NCI-H1048 (cell line): ENCODE measurements at regions not wholly inside any gene's neighbourhood (a gene's known extent, or its start where the extent isn't known, plus 50 kb on each side); places are given as distances from the start of the nearest gene placed in this dataset.
"Not testable (repeated sequence)": the region's sequence is repeated elsewhere in the genome, so short reads cannot be mapped to it uniquely, and the experiment has no call there.

Experiments
- DNase-seq: peaks from one replicate; lab custom pipeline; 2025; lab: John Stamatoyannopoulos, UW

- DNase-seq = no peak
These were observed 276.0 kb downstream of the SOX2 start for GRCh38 chr3:181987736-181988135.

DNA sequence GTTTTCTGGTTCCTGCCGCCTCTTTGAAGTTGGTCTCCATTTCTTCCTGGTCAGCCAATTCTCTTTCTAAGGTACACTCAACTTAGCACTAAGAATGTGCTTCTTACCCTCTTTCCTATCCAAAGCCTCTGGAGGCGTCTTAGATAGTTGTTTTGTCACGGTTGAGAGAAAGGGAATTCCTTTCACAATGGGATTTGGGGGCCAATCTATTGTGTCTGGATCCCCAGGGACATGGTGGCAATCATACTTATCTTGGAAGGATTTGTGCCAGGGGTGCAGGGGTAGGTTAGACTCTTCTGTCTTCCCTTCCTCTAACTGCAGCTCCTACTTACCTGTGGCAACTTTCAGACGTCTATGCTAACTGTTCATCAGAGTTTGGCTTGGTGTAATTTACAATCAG, 287.1 kb downstream of the SOX2 start:
- no peak for DNase-seq

GRCh38 chr3:181999314-181999713, 287.6 kb downstream of the SOX2 start:
- no peak for DNase-seq

- no peak for DNase-seq
These were observed 288.7 kb downstream of the SOX2 start for GRCh38 chr3:182000447-182000846.

- no peak for DNase-seq
These were observed 293.5 kb downstream of the SOX2 start for GRCh38 chr3:182005219-182005618.

GRCh38 chr3:182005701-182006100, 294.0 kb downstream of the SOX2 start:
- DNase-seq = no peak

- no peak for DNase-seq
These were observed 294.7 kb downstream of the SOX2 start for GRCh38 chr3:182006431-182006830.

DNA sequence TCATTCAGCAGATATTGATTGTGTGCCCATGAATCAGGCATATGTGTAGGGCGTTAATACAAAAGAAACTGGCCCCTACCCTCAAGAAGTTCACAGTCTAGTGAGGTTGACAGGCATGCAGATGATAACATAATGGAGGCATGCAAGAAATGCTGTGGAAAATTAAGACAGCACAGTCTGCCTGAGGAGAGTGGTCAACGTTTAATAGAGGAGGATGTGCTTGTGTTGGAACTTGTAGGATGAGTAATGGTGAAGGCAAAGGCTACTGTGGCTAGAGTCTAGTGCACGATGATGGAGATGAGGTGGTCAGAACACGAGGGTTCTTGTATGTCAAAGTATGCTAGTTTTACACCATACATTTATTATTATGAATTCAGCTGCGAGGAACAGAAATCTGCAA, 295.7 kb downstream of the SOX2 start:
- no peak for DNase-seq

DNA sequence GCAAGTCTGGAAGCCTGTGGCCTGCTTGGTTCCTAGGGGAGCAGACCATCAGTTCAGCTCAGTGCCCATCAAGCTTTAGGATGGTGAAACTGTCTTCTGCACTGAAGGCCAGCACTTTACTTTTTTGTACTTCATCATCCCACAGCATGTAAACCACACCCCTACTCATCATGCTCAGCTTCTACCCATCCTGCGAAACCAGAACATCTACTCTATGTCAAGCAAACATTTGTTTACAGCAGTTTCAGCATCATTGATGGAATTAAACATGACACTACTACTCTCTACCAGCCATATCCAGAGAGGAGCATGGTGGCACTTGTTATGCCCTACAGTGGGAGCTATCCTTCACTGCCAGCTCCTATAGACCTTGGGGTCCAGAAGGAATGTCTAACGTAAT, 306.6 kb downstream of the SOX2 start:
- DNase-seq = no peak

DNA sequence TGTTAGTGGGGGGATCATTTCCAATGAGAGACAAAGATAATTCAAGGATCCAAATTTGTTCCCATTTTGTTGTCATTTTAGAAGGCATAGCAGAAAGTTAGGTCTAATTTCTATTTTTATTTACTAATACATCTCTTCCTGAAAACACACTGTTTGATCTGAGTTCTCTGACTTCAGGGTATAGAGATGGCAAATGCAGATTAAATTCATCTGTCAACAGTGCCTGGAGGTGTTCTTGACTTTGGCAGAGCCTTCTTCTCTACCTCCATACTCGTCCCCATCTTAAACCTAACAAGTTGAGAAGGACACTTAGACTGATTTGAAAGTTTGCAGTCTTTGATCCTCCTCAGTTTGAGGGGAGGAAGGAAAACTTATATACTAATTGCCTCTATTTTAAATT, 308.2 kb downstream of the SOX2 start:
- no peak for DNase-seq

- no peak for DNase-seq
These were observed 312.1 kb downstream of the SOX2 start for GRCh38 chr3:182023843-182024242.

- no peak for DNase-seq
These were observed 315.6 kb downstream of the SOX2 start for GRCh38 chr3:182027366-182027765.

DNA sequence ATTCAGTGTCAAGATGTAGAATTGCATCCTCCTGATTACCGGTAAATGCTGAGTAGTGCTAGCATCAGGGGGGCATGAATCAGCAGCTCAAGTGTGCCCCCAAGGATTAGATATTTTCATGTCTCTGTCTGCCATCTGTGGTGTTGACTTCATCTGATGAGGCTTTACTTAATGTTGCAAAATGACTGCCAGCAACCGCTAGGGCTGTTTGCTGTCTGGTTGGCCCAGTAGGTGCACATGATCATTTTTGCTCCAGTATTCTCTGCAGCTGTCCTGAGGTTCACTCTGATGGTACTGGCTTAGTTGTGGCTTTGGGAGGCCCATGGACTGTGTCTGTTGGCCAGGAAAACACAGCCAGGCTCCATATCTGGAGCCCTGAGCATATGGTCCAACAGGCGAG, 316.4 kb downstream of the SOX2 start:
- DNase-seq = no peak

GRCh38 chr3:182034231-182034630, 322.5 kb downstream of the SOX2 start:
- DNase-seq = not testable (repeated sequence)

GRCh38 chr3:182035324-182035723, 323.6 kb downstream of the SOX2 start:
- DNase-seq = no peak

DNA sequence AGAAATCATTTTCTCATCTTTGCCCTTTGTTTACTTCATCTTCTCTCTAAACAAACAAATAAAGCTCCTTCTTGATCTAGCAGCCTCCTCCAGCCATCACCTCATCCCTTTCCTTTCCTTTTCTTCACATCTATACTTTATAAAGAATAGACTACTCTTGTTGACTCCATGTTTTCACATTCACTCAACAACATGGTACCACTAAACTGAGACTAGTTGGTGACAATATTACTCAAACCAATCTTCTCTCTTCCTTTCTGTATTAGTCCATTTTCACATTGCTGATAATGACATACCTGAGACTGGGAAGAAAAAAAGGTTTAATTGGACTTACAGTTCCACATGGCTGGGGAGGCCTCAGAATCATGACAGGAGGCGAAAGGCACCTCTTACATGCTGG, 324.7 kb downstream of the SOX2 start:
- DNase-seq = no peak

GRCh38 chr3:182041668-182042291, 330.1 kb downstream of the SOX2 start:
- DNase-seq = no peak

GRCh38 chr3:182045736-182046135, 334.0 kb downstream of the SOX2 start:
- DNase-seq = no peak

- DNase-seq = no peak
These were observed 334.5 kb downstream of the SOX2 start for GRCh38 chr3:182046166-182046764.

GRCh38 chr3:182050932-182051331, 339.2 kb downstream of the SOX2 start:
- no peak for DNase-seq

DNA sequence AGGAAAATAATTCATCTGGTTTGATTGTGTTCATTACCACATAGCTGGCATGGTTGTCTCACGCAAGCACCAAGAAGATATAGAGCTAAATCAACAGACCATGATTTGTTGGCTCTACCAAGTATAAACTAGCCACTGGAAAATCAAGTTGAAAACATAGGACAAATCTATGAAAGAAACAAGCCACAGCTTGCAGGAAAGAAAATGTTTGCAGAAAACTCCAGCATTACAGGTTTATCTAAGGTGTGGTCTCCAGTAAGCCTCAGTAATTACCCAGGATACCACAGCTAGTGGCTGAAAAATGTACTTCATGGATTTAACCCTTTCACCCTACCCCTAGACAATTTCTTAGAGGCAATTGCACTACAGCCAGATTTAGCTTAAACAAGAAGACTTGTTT, 340.6 kb downstream of the SOX2 start:
- DNase-seq = no peak

DNA sequence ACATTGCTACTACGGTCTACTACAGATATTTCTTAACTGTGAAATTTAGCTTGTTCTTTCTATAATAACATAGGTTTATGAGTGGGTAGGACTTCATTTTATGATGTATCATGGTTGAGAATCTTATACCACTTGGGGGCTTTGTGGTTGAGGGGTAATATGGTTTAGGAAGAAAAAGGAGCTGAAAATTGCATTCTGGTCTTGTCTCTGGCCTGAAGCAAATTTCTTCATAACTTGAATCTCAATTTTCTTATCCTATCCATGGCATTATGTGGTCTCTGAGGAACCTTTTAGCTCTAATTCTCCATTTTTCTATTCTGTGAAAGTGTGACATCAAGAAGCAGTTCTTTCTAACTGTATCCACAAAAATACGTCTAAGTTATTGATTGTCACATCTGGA, 341.0 kb downstream of the SOX2 start:
- no peak for DNase-seq

DNA sequence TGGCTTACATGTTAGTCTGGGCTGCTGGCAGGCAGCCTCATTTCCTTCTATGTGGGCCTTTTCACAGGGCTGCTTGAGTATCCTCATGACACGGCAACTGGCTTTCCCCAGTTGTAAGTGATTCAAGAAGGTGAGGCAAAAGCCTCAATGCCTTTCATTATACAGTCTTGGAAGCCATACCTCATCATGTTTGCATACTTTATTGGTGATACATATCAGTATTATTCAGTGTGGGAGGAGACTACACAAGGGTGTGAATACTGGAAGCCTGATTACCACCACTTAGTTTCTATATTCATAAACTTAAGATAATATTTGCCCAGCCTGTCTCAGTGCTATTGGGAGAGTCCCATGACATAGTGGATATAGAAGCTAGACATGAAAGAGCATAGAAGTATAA, 346.8 kb downstream of the SOX2 start:
- DNase-seq = no peak

GRCh38 chr3:182063742-182064141, 352.0 kb downstream of the SOX2 start:
- DNase-seq = no peak
